Lower leg skin (tissue), 4 donors: ENCODE measurements at regions not wholly inside any gene's neighbourhood (a gene's known extent, or its start where the extent isn't known, plus 50 kb on each side); places are given as distances from the start of the nearest gene placed in this dataset.
A peak's percentile ranks its signal among the peaks of the same experiment; 100 is the strongest.

Source experiments
- DNase-seq, 2 donors: peaks; one replicate each; pipeline ENCODE4 v3.0.0-alpha.2; 2019; ENCODE audit warnings: low spot score in 2 of 2
- H3K4me3 ChIP-seq: fragments of 200-600 bp; sonication (generic); 2 replicates; pipeline ENCODE4 v1.5.1; 2017; ENCODE audit warnings: mild to moderate bottlenecking, low read depth; ENCODE audit not compliant: poor library complexity, severe bottlenecking
- CTCF ChIP-seq, 3 donors: fragments of 450-650 bp; IDR thresholded peaks; one replicate each; pipeline ENCODE4 v1.5.1; 2016; ENCODE audit warnings: antibody characterized with exemption in 3 of 3, mild to moderate bottlenecking in 3 of 3, moderate library complexity in 2 of 3
- POLR2A ChIP-seq, 2 donors: fragments of 450-650 bp; IDR thresholded peaks; one replicate each; pipeline ENCODE4 v1.6.1; 2016 to 2017; ENCODE audit warnings: antibody characterized with exemption in 2 of 2, mild to moderate bottlenecking in 1 of 2, moderate library complexity in 1 of 2
- WGBS, 2 donors: methylation state at CpG; one replicate each; pipeline ENCODE4 v1.1.5; 2018; 5-methylcytosine and 5-hydroxymethylcytosine counted together
- intact Hi-C: fragments of 100-400 bp; cut with DNase I; formaldehyde crosslinking; loops from one replicate; pipeline ENCODE4 v1.15.0; 2023; ENCODE audit warnings: low total_unique reads

- intact Hi-C loops, result no loop called here
- no peak for TF ChIP-seq POLR2A (IDR thresholded peaks at IDR 0.05)
- TF ChIP-seq CTCF (IDR thresholded peaks at IDR 0.05), result no peak
- no peak for DNase-seq
- WGBS, 2 donors, result 85 to 86% methylated on average over 4 of the region's 4 CpGs
- H3K4me3 ChIP-seq, result no peak overlapping the region
These were observed 78.5 kb upstream of the ZFP64 start for GRCh38 chr20:52270001-52270606.

GRCh38 chr20:52269321-52269720 is 77.7 kb upstream of the ZFP64 start:
- H3K4me3 ChIP-seq, result no peak overlapping the region
- TF ChIP-seq CTCF (IDR thresholded peaks at IDR 0.05) (no peak), POLR2A (IDR thresholded peaks at IDR 0.05) (no peak)
- 52 to 58% methylated on average over 7 of the region's 7 CpGs for WGBS, 2 donors
- intact Hi-C loops, result no loop called here
- DNase-seq, result peak in 1 of 2 donors; percentile 33

- intact Hi-C loops, result no loop called here
- no peak overlapping the region for H3K4me3 ChIP-seq
These were observed 76.7 kb upstream of the ZFP64 start for GRCh38 chr20:52268184-52268749.

GRCh38 chr20:52267418-52267817 is 75.8 kb upstream of the ZFP64 start:
- H3K4me3 ChIP-seq, result no peak overlapping the region
- intact Hi-C loops, result no loop called here
- TF ChIP-seq CTCF (IDR thresholded peaks at IDR 0.05) (no peak), POLR2A (IDR thresholded peaks at IDR 0.05) (no peak)
- no peak for DNase-seq

More at GRCh38 chr20:52268184-52268749, 76.7 kb upstream of the ZFP64 start:
- no peak for TF ChIP-seq CTCF (IDR thresholded peaks at IDR 0.05)
- TF ChIP-seq POLR2A (IDR thresholded peaks at IDR 0.05), result no peak
- DNase-seq, result no peak
- 59 to 64% methylated on average over 4 of the region's 4 CpGs for WGBS, 2 donors

GRCh38 chr20:52263757-52264156 is 72.2 kb upstream of the ZFP64 start:
- 41 to 60% methylated on average over 1 of the region's 1 CpG for WGBS, 2 donors
- TF ChIP-seq POLR2A (IDR thresholded peaks at IDR 0.05) (no peak), CTCF (IDR thresholded peaks at IDR 0.05) (no peak)
- intact Hi-C loops, result no loop called here
- H3K4me3 ChIP-seq, result no peak overlapping the region
- no peak for DNase-seq

GRCh38 chr20:52261792-52262191 is 70.2 kb upstream of the ZFP64 start:
- no peak overlapping the region for H3K4me3 ChIP-seq
- no peak for TF ChIP-seq POLR2A (IDR thresholded peaks at IDR 0.05)
- TF ChIP-seq CTCF (IDR thresholded peaks at IDR 0.05), result no peak
- intact Hi-C loops, result no loop called here
- no peak for DNase-seq
